Testis (tissue), 2 donors: ENCODE measurements at regions not wholly inside any gene's neighbourhood (a gene's known extent, or its start where the extent isn't known, plus 50 kb on each side); places are given as distances from the start of the nearest gene placed in this dataset.

Experiments used
- CTCF ChIP-seq, 3 experiments: fragments of 450-650 bp in 2 of 3; fragments of 200-600 bp in 1 of 3; sonication (generic) in 1 of 3; IDR thresholded peaks; one replicate each; pipeline ENCODE4 v1.5.1; 2016 to 2019; ENCODE audit warnings: antibody characterized with exemption in 3 of 3, mild to moderate bottlenecking in 2 of 3, moderate library complexity in 1 of 3
- POLR2A ChIP-seq: fragments of 450-650 bp; IDR thresholded peaks from one replicate; pipeline ENCODE4 v1.6.1; 2017; ENCODE audit warnings: antibody characterized with exemption, mild to moderate bottlenecking, moderate library complexity

GRCh38 chr20:1800180-1800579 lies 95.0 kb upstream of the SIRPA start:
- no peak for TF ChIP-seq CTCF (IDR thresholded peaks at IDR 0.05)
- TF ChIP-seq POLR2A, result no peak
